Activated CD8-positive, alpha-beta memory T cell treated with anti-CD3 and anti-CD28 coated beads, Interleukin-2, amount 50 U/mL, for 24 hours (primary cell): ENCODE measurements at regions not wholly inside any gene's neighbourhood (a gene's known extent, or its start where the extent isn't known, plus 50 kb on each side); places are given as distances from the start of the nearest gene placed in this dataset.
"Not testable (repeated sequence)": the region's sequence is repeated elsewhere in the genome, so short reads cannot be mapped to it uniquely, and the experiment has no call there.

Experiments used
- DNase-seq: peaks from one replicate; pipeline ENCODE4 v3.0.0-alpha.2; 2020; ENCODE audit errors: extremely low read depth

GRCh38 chr15:31217566-31218270, 108.9 kb upstream of the KLF13 start:
- no peak for DNase-seq

DNA sequence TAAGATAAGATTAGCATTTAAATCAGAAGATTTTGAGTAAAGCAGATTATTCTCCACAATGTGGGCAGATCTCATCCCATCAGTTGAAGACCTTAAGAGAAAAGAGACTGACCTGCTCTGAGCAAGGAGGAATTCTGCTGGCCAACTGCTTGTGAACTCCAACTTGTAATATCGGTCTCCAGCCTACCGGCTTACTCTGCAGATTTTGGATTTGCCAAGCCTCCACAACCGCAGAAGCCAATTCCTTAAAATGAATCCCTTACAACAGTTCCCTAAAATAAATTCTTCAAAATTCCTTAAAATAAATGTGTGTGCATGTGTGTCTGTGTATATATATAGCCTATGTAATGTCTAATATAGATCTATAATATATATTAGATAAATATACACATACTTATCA, 107.4 kb upstream of the KLF13 start:
- no peak for DNase-seq

GRCh38 chr15:31221936-31222515, 104.6 kb upstream of the KLF13 start:
- DNase-seq: no peak

GRCh38 chr15:31222773-31223341, 103.8 kb upstream of the KLF13 start:
- no peak for DNase-seq

DNA sequence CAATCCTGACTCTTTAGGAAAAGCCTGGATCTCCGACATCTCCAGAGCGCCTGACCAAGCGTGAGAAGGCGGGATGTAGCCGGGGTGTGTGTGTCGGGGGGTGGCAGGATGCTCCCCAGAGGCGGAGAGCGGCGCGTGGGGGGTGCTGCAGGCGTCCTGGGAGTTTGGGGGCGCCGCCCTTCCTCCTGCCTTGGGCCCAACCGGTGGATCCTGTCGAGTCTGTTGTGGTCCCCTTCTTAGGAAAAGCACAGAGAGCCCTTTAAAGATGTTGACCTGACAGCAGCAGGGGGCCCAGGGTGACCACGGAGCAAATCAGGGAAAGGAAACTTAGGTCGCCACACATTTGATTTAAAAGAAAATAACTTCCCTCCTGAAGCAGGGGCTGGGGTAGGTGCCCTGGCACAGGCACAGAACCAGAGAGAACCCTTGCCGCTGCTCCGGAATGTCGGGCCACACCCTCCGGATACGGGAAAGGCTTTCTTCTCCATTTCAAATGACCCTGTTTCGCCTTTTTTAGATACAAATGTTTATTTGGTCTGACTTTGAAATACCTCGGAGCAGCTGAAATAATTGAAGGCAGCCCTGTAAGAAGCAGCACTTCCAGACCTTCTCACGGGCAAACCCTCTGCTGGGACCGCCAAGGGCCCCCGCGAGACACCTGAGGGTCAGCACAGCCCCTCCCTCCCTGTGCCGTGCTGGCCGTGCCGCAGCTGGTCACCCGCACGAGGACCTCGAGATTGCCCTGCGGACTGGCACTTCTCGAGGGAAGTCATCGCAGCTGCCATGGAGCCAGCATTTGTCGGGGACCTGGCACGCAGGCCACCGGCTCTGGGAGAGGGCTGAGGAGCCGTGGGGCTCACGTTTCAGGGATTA, 102.9 kb upstream of the KLF13 start:
- DNase-seq: no peak

GRCh38 chr15:31224661-31225060, 102.0 kb upstream of the KLF13 start:
- not testable (repeated sequence) for DNase-seq

- DNase-seq: no peak
These were observed 101.2 kb upstream of the KLF13 start for GRCh38 chr15:31225356-31225955.

GRCh38 chr15:31226021-31226420, 100.6 kb upstream of the KLF13 start:
- no peak for DNase-seq

DNA sequence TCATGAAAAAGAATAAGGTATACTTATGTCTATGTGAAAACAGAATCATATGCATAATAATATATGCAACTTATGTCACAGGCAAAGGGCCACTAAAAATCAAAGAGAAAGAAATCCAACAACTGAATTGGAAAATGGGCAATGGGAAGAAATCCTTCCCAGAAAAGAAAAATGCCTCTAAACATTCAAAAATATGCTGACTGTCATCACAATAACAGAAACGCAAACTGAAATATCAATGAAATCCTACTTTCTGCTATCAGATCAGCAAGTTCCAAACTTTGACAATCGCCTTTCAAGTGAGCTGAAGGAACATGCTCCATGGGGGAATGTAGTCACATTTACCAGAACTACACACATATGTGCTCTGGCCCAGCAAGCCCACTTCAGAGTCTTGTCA, 99.4 kb upstream of the KLF13 start:
- no peak for DNase-seq

DNA sequence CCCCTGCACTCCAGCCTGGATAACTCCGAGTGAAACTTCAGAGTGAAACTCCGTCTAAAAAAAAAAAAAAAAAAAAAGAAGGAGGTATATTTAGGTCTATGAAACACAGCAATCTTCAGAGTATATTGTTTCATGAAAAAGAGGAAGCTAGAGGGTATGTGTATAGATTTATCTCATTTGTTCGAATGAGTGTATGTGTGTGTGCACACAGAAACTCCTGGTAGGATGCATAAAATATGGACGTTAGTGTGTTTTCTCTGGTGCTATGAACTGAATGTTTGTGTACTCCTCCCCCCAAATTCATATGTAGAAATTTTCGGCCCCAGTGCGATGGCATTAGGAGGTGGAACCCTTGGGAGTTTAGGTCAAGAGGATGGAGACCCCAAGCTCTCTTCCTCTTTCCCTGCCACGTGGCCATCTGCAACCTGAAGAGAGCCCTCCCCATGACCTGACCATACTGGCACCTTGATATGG, 98.6 kb upstream of the KLF13 start:
- DNase-seq: no peak

DNA sequence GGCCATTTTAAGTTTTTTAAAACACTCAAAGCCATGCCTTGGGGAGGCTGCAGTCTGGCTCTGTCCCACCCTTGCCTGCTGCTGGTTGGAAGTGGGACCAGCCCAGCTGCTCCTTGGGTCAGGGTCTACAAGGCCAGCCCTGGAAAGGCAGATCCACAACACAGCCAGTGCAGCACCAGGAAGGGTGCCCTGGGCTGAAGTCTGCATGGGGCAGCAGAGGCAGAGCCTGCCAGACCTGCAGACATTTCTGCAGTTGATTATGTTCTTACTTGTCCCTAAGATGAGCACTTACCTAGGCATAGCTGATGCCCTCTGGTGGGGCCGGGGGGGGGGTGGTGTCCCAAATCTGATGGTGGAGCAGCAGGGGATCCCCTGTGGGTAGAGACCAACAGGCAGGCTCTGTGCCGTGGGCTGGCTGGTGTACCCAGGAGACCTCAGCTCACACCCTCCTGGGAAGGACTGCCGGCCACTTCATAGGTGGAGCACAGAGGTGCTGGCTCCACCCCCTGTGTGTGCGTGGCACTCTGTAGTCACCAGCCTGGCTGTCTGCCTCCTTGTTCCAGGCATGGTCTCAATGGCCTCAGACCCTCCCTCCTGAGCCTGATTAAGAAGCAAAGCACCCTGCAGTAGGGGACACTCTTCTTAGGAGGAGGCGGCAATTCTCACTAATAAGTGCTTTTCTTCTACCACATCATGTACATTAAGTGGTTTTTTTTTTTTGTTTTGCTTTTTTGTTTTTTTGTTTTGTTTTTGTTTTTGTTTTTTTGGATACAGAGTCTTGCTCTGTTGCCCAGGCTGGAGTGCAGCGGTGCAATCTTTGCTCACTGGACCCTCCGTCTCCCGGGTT, 97.4 kb upstream of the KLF13 start:
- DNase-seq: no peak

DNA sequence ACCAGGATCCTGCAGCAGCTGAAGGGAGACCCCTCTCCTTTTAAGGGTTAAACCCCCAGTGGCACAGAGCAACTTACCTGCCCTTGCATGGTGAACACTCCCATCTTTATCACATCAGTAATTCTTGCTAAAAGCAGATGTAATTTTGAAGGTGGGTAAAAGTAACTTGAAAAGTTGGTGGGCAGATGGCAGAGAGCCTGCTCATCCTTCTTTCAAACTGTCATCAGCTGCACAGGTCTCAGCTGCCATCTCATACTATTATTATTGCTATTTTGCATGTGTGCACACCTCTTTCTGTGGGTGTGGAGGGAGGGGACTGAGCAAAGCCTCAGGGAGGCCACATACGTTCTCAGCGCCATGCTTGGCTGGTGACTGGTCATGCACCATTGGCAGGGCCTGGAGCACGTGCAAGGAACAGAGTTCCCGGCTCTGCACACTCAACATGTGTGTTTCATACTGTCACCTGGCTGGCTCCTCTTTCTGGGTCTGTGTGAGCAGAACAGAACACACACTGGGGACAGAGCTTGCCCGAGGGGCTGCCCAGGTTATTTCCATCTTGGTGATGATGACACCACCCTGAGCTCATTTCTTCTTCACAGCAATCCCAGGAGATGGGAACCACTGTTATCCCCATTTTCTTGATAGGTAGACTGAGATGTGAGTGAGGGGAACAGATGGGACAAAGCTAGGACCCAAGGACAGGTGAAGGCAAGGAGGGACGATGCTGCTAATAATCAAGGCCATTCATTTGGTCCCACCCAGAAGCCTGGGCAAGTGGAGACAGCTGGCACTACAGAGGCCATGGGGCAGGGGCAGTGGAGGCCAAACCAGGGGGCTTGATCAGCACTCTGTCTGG, 95.8 kb upstream of the KLF13 start:
- DNase-seq: no peak

DNA sequence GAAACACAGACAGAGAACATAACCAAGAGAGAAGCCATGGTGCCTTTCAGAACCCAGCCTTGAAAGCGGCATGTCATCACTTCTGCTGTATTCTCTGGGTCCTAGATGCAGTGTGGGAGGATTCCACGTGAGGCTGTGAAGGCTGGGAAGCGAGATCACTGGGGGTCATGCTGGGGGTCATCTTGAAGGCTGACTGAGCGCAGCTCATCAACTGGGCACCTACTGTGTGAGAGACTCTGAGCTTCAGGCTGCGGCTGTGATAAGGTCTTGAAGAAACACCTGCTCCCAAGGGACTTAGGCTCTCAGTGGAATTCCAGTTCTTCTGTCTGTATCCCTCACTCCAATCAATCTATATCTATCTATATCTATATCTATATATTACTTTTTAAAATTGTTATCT, 91.8 kb upstream of the KLF13 start:
- DNase-seq: no peak

DNA sequence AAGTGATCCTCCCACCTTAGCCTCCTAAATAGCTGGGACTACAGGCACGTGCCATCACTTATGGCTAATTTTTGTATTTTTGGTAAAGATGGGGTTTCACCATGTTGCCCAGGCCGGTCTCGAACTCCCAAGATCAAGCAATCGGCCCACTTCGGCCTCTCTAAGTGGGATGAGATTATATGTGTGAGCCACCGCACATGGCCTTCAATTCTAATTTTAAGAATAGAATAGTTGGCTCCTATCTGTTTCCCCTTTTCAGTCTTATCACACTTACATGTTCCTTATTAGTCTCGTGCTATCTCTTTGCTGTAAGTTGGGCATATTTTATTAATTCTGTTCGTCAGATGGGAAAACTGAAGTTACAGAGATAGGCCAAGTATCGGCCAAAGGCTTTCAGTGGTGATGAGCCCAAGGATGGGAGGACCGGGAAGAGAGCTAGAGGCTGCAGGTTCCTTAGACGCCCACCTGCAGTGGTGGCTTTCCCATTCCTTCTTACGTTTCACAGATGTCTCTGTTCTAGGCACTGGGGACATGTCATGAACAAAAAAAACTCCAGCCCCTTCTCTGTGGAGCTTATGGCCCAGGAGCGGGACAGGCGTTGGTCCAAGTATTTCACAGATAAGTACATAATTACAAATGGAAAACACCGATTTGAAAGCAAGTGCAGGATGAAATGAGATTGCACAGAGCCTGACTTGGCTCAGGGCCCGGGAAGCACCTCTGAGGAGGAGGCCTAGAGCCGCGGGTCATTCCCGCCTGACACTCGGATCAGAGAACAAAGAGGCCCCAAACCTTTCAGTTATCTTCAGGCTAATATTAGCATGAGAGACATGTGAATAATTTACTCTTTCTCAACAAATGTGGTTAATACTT, 91.1 kb upstream of the KLF13 start:
- no peak for DNase-seq

DNA sequence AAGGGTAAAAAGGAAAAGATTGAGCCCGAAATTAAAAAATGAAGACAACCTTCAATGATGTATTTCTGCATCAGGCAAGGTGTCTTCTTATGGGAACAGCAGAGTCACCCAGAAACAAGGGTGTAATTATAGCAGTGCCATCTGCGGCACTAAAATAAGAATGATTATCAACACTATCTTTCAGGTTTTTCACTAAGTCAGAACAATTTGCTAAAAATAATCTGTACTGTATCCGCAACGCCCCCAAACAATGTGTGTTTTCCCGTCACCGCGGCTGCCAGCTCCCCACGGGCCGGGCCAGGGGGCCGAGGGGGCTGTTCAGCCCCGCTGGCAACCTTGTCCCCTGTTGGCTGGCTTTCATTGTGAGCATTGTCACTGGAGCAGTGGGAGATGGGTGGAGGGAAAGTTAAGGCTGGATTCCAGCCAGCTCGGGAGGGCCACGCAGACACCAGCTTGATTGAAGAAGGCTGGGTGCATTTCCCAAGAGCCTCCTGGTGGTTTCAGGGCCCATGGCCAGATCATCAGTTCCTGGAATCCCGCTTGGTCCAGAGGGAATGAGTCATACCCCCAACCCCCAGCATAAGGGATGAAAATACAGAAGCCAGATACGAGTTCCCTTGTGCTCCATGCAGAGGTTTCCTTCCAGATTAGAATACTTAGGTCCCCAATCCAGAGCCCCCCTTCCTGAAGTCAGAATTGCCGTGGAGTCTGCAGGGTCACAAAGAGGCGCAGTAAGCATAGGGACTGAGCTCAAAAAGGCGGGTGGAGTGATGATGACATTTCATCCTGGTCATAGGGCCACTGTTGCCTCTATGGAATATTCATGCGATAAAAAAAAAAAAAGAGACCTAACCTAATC, 90.2 kb upstream of the KLF13 start:
- DNase-seq: no peak

DNA sequence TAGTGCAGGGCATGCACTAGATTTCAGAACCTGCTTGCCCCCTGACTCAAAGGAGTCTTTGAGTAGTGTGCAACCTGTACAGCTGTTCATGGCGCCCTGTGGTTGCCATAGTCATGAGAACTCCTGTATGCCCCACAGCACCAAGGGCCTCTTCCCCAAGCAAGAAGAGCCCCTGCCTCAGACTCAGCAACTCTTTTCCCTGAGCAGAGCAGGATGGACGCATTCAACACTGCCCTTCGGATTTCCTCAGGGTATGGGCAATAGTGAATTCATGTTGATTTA, 89.7 kb upstream of the KLF13 start:
- no peak for DNase-seq

GRCh38 chr15:31238906-31239305, 87.7 kb upstream of the KLF13 start:
- no peak for DNase-seq

- no peak for DNase-seq
These were observed 87.2 kb upstream of the KLF13 start for GRCh38 chr15:31239409-31239808.
